Loucy (cell line): ENCODE measurements at regions not wholly inside any gene's neighbourhood (a gene's known extent, or its start where the extent isn't known, plus 50 kb on each side); places are given as distances from the start of the nearest gene placed in this dataset.

Experiments
- H2AFZ ChIP-seq: fragments of 200-600 bp; sonication (generic); 2 replicates; pipeline ENCODE4 v1.6.0; 2016; ENCODE audit warnings: antibody characterized with exemption, mild to moderate bottlenecking, low read length, moderate library complexity
- H3F3A ChIP-seq: fragments of 200-600 bp; 2 replicates; pipeline ENCODE4 v1.6.0; 2016; ENCODE audit warnings: antibody characterized with exemption, low read depth, mild to moderate bottlenecking
- H3K27me3 ChIP-seq: fragments of 200-600 bp; sonication (generic); 2 replicates; pipeline ENCODE4 v1.6.1; 2014; ENCODE audit warnings: low read length, mild to moderate bottlenecking; ENCODE audit not compliant: insufficient read depth, poor library complexity, severe bottlenecking
- H3K36me3 ChIP-seq: fragments of 200-600 bp; sonication (generic); 2 replicates; pipeline ENCODE4 v1.6.1; 2016; ENCODE audit warnings: low read length; ENCODE audit not compliant: insufficient read depth
- H3K4me1 ChIP-seq: fragments of 200-600 bp; sonication (generic); 2 replicates; pipeline ENCODE4 v1.5.1; 2014; ENCODE audit warnings: low read length, mild to moderate bottlenecking; ENCODE audit not compliant: insufficient read depth, poor library complexity, severe bottlenecking
- H3K4me2 ChIP-seq: fragments of 200-600 bp; sonication (generic); 2 replicates; pipeline ENCODE4 v1.6.0; 2014; ENCODE audit warnings: antibody characterized with exemption, low read length, low read depth, mild to moderate bottlenecking; ENCODE audit not compliant: poor library complexity, severe bottlenecking
- H3K4me3 ChIP-seq: fragments of 200-600 bp; sonication (generic); 2 replicates; pipeline ENCODE4 v1.5.1; 2014; ENCODE audit warnings: low read length, mild to moderate bottlenecking, mixed read lengths; ENCODE audit not compliant: poor library complexity, severe bottlenecking
- H3K79me2 ChIP-seq: fragments of 200-600 bp; sonication (generic); 2 replicates; pipeline ENCODE4 v1.6.1; 2014; ENCODE audit warnings: low read length; ENCODE audit not compliant: insufficient read depth
- H3K9ac ChIP-seq: fragments of 200-600 bp; sonication (generic); 2 replicates; pipeline ENCODE4 v1.6.0; 2014; ENCODE audit warnings: mild to moderate bottlenecking, low read depth, low read length, moderate library complexity; ENCODE audit not compliant: poor library complexity, severe bottlenecking
- H3K9me2 ChIP-seq: fragments of 200-600 bp; sonication (generic); replicated peaks from 2 replicates; pipeline ENCODE4 v1.6.1; 2016; ENCODE audit warnings: low read depth, low read length, mixed read lengths
- H3K9me3 ChIP-seq: fragments of 200-600 bp; sonication (generic); 2 replicates; pipeline ENCODE4 v1.6.1; 2014; ENCODE audit warnings: mild to moderate bottlenecking, antibody characterized with exemption, low read length, low read depth; ENCODE audit not compliant: insufficient read depth
- H4K20me1 ChIP-seq: fragments of 200-600 bp; sonication (generic); 2 replicates; pipeline ENCODE4 v1.6.0; 2014; ENCODE audit warnings: antibody characterized with exemption, low read length, mild to moderate bottlenecking; ENCODE audit not compliant: insufficient read depth, poor library complexity, severe bottlenecking
- CTCF ChIP-seq: fragments of 200-600 bp; sonication (generic); conservative IDR thresholded peaks from 2 replicates; pipeline ENCODE4 v1.5.1; 2014; ENCODE audit warnings: mild to moderate bottlenecking, antibody characterized with exemption, low read length
- EZH2phosphoT487 ChIP-seq: fragments of 200-600 bp; IDR thresholded peaks from 2 replicates; pipeline ENCODE4 v1.6.1; 2018; ENCODE audit warnings: antibody characterized with exemption, mild to moderate bottlenecking, moderate library complexity, borderline replicate concordance

GRCh38 chrX:39356119-39356807, 555.0 kb downstream of the MID1IP1 start:
- Histone ChIP-seq H3K27me3 (no peaks in the 10 kb centered on the region), H3K36me3 (no peaks in the 10 kb centered on the region), H3K9me2 (no peaks in the 10 kb centered on the region), H3K79me2 (no peaks in the 10 kb centered on the region), H3K4me2 (no peak overlapping the region), H3K9me3 (no peaks in the 10 kb centered on the region), H4K20me1 (no peaks in the 10 kb centered on the region), H2AFZ (no peak overlapping the region), H3K4me1 (peaks cover 4% of the 10 kb centered on the region), H3K4me3 (no peak overlapping the region), H3K9ac (no peak overlapping the region), H3F3A (no peaks in the 10 kb centered on the region)
- TF ChIP-seq CTCF (no peak), EZH2phosphoT487 (no peak)

- Histone ChIP-seq H3K36me3 (no peaks in the 10 kb centered on the region), H3K9me3 (no peaks in the 10 kb centered on the region), H3K4me2 (no peak overlapping the region), H3F3A (no peaks in the 10 kb centered on the region), H4K20me1 (no peaks in the 10 kb centered on the region), H3K4me3 (no peak overlapping the region), H3K79me2 (no peaks in the 10 kb centered on the region), H3K27me3 (no peaks in the 10 kb centered on the region), H3K9me2 (no peaks in the 10 kb centered on the region), H3K4me1 (peaks cover 4% of the 10 kb centered on the region), H2AFZ (no peak overlapping the region), H3K9ac (no peak overlapping the region)
- TF ChIP-seq EZH2phosphoT487 (no peak), CTCF (no peak)
Observed at GRCh38 chrX:39360101-39360500, 558.8 kb downstream of the MID1IP1 start.

GRCh38 chrX:39361736-39362135, 560.5 kb downstream of the MID1IP1 start:
- H3K27me3 ChIP-seq = no peaks in the 10 kb centered on the region
- no peaks in the 10 kb centered on the region for H3K79me2 ChIP-seq
- H3K4me3 ChIP-seq = no peak overlapping the region
- H3K9ac ChIP-seq = no peak overlapping the region
- no peaks in the 10 kb centered on the region for H3F3A ChIP-seq
- peaks cover 4% of the 10 kb centered on the region for H3K4me1 ChIP-seq
- H2AFZ ChIP-seq = no peak overlapping the region
- no peaks in the 10 kb centered on the region for H3K36me3 ChIP-seq
- H3K9me3 ChIP-seq = no peaks in the 10 kb centered on the region
- H3K4me2 ChIP-seq = no peak overlapping the region
- H3K9me2 ChIP-seq = no peaks in the 10 kb centered on the region
- TF ChIP-seq EZH2phosphoT487 (no peak), CTCF (no peak)
- no peaks in the 10 kb centered on the region for H4K20me1 ChIP-seq
